B cell (primary cell): ENCODE measurements at regions not wholly inside any gene's neighbourhood (a gene's known extent, or its start where the extent isn't known, plus 50 kb on each side); places are given as distances from the start of the nearest gene placed in this dataset.

Experiments
- ATAC-seq: fragments of 200-7000 bp; cut with Tn5 transposase; one replicate; pipeline ENCODE4 v1.10.0; 2021; ENCODE audit warnings: low read depth, mild to moderate bottlenecking, moderate number of reproducible peaks, moderate library complexity
- CTCF ChIA-PET: fragments of 350-600 bp; sonication (Branson Sonifier 250); formaldehyde crosslinking; loops from one replicate; lab custom pipeline; 2021; ENCODE audit warnings: antibody characterized with exemption, inconsistent platforms; lab: Charles Lee
- POLR2A ChIA-PET: fragments of 350-600 bp; sonication (Branson Sonifier 250); formaldehyde crosslinking; loops from one replicate; lab custom pipeline; 2021; ENCODE audit warnings: antibody characterized with exemption; lab: Charles Lee
- DNase-seq: peaks from one replicate; pipeline ENCODE4 v3.0.0; 2013
- H2AFZ ChIP-seq: 2 replicates; pipeline ENCODE4 v1.6.1; 2012; ENCODE audit warnings: mild to moderate bottlenecking, low read depth, low read length; ENCODE audit not compliant: insufficient read depth, poor library complexity, severe bottlenecking
- H3K27ac ChIP-seq, 2 donors: 1 replicate in 1 of 2; 2 replicates in 1 of 2; pipeline ENCODE4 v1.5.1; 2012 to 2013; ENCODE audit warnings: low read length in 2 of 2, mild to moderate bottlenecking in 2 of 2, moderate library complexity in 1 of 2
- H3K27me3 ChIP-seq, 4 experiments: fragments of 200-600 bp in 1 of 4; sonication (generic) in 1 of 4; replicated peaks in 1 of 4; 1 replicate in 2 of 4; 2 replicates in 2 of 4; pipeline versions ENCODE4 v1.6.1 to v1.7.0; 2013 to 2016; ENCODE audit warnings: low read length in 3 of 4, mild to moderate bottlenecking in 2 of 4, mixed read lengths in 1 of 4, moderate library complexity in 1 of 4; ENCODE audit not compliant: insufficient read depth in 4 of 4, control insufficient read depth in 3 of 4; ENCODE audit errors: control extremely low read depth in 1 of 4
- H3K36me3 ChIP-seq, 2 experiments: replicated peaks in 1 of 2; 1 replicate in 1 of 2; 2 replicates in 1 of 2; pipeline versions ENCODE4 v1.6.1 to v1.7.1; 2013; ENCODE audit warnings: low read length in 1 of 2; ENCODE audit not compliant: insufficient read depth in 2 of 2, control insufficient read depth in 1 of 2; ENCODE audit errors: control extremely low read depth in 1 of 2, extremely low read depth in 1 of 2
- H3K4me1 ChIP-seq, 2 donors: fragments of 200-600 bp in 1 of 2; sonication (generic) in 1 of 2; 1 replicate in 1 of 2; 2 replicates in 1 of 2; pipeline versions ENCODE4 v1.5.1 to v1.6.1; 2013 to 2017; ENCODE audit warnings: low read length in 2 of 2; ENCODE audit not compliant: control insufficient read depth in 2 of 2, insufficient read depth in 2 of 2
- H3K4me2 ChIP-seq: replicated peaks from 2 replicates; pipeline ENCODE3; 2012; ENCODE audit warnings: mild to moderate bottlenecking, low read depth, low read length; ENCODE audit not compliant: poor library complexity, severe bottlenecking
- H3K4me3 ChIP-seq, 5 experiments: fragments of 200-600 bp in 1 of 5; sonication (generic) in 1 of 5; 1 replicate in 3 of 5; 2 replicates in 2 of 5; pipeline versions ENCODE4 v1.5.1 to v1.7.0; 2011 to 2016; ENCODE audit warnings: low read length in 4 of 5, mild to moderate bottlenecking in 4 of 5, low read depth in 2 of 5, control low read depth in 1 of 5, moderate library complexity in 1 of 5; ENCODE audit not compliant: insufficient read depth in 1 of 5; ENCODE audit errors: control extremely low read depth in 1 of 5, extremely low read depth in 1 of 5
- H3K79me2 ChIP-seq: fragments of 200-600 bp; sonication (generic); one replicate; pipeline ENCODE4 v1.6.0; 2016; ENCODE audit warnings: low read length; ENCODE audit not compliant: control insufficient read depth, insufficient read depth
- H3K9ac ChIP-seq: fragments of 200-600 bp; sonication (generic); 2 replicates; pipeline ENCODE4 v1.6.1; 2017; ENCODE audit warnings: mild to moderate bottlenecking, low read length, moderate library complexity
- H3K9me3 ChIP-seq, 3 donors: one replicate each; pipeline versions ENCODE4 v1.6.1 to v1.7.1; 2013; ENCODE audit warnings: low read length in 2 of 3; ENCODE audit not compliant: control insufficient read depth in 2 of 3, insufficient read depth in 1 of 3; ENCODE audit errors: control extremely low read depth in 1 of 3
- H4K20me1 ChIP-seq: 2 replicates; pipeline ENCODE4 v1.6.0; 2012; ENCODE audit warnings: mild to moderate bottlenecking, low read length; ENCODE audit not compliant: insufficient read depth, control insufficient read depth, poor library complexity, severe bottlenecking
- H3K27ac Mint-ChIP-seq: one replicate; pipeline ENCODE4 v1.8.0; 2021; ENCODE audit warnings: mixed read lengths
- H3K27me3 Mint-ChIP-seq: one replicate; pipeline ENCODE4 v1.8.0; 2021; ENCODE audit warnings: mixed read lengths
- H3K4me1 Mint-ChIP-seq: one replicate; pipeline ENCODE4 v1.8.0; 2021; ENCODE audit warnings: mixed read lengths
- H3K4me3 Mint-ChIP-seq: one replicate; pipeline ENCODE4 v1.8.0; 2021; ENCODE audit warnings: mixed read lengths
- H3K9me3 Mint-ChIP-seq: one replicate; pipeline ENCODE4 v1.8.0; 2022; ENCODE audit warnings: mixed read lengths; ENCODE audit not compliant: insufficient read depth
- EZH2 ChIP-seq: IDR thresholded peaks from 2 replicates; pipeline ENCODE4 v1.6.1; 2012; ENCODE audit warnings: borderline replicate concordance, low read depth, mild to moderate bottlenecking, moderate library complexity, low read length; ENCODE audit not compliant: insufficient read depth, poor library complexity, severe bottlenecking
- WGBS: methylation state at CpG from one replicate; pipeline ENCODE4 v1.1.5; 2013; ENCODE audit warnings: missing lambda C conversion rate; ENCODE audit not compliant: insufficient coverage; 5-methylcytosine and 5-hydroxymethylcytosine counted together
- intact Hi-C: fragments of 100-400 bp; cut with micrococcal nuclease; formaldehyde crosslinking; loops from one replicate; pipeline ENCODE4 v1.10.0; 2022
- TF ChIP-seq, protein P1 (sequence below): fragments of 200-600 bp; IDR thresholded peaks from one replicate; pipeline ENCODE4 v1.8.0; 2022; ENCODE audit warnings: antibody characterized with exemption, mild to moderate bottlenecking

- no peak overlapping the region for H2AFZ ChIP-seq
- ChIA-PET CTCF (no interaction called here), POLR2A (no interaction called here)
- Mint-ChIP-seq H3K9me3 (no peaks in the 10 kb centered on the region), H3K4me1 (no peaks in the 10 kb centered on the region), H3K27ac (no peak overlapping the region), H3K27me3 (peaks cover 22% of the 10 kb centered on the region), H3K4me3 (no peak overlapping the region)
- no peak for TF ChIP-seq EZH2
- TF ChIP-seq, protein P1, sequence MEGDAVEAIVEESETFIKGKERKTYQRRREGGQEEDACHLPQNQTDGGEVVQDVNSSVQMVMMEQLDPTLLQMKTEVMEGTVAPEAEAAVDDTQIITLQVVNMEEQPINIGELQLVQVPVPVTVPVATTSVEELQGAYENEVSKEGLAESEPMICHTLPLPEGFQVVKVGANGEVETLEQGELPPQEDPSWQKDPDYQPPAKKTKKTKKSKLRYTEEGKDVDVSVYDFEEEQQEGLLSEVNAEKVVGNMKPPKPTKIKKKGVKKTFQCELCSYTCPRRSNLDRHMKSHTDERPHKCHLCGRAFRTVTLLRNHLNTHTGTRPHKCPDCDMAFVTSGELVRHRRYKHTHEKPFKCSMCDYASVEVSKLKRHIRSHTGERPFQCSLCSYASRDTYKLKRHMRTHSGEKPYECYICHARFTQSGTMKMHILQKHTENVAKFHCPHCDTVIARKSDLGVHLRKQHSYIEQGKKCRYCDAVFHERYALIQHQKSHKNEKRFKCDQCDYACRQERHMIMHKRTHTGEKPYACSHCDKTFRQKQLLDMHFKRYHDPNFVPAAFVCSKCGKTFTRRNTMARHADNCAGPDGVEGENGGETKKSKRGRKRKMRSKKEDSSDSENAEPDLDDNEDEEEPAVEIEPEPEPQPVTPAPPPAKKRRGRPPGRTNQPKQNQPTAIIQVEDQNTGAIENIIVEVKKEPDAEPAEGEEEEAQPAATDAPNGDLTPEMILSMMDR: no peak
- H3K4me3 ChIP-seq: no peak overlapping the region
- no peaks in the 10 kb centered on the region for H3K36me3 ChIP-seq
- DNase-seq (no peak), ATAC-seq (no peak)
- intact Hi-C loops: no loop called here
- no peaks in the 10 kb centered on the region for H3K9me3 ChIP-seq
- WGBS: 75% methylated on average over 4 of the region's 8 CpGs
- no peaks in the 10 kb centered on the region for H3K4me1 ChIP-seq
- no peak overlapping the region for H3K4me2 ChIP-seq
- H3K27ac ChIP-seq: no peak overlapping the region
- no peaks in the 10 kb centered on the region for H3K27me3 ChIP-seq
- H3K79me2 ChIP-seq: no peaks in the 10 kb centered on the region
- no peak overlapping the region for H3K9ac ChIP-seq
- H4K20me1 ChIP-seq: no peaks in the 10 kb centered on the region
Observed at GRCh38 chr6:1230689-1231605, 81.0 kb upstream of the FOXQ1 start.

GRCh38 chr6:1230281-1230680 is 81.6 kb upstream of the FOXQ1 start:
- no peak overlapping the region for H2AFZ ChIP-seq
- H3K27ac ChIP-seq: no peak overlapping the region
- no peaks in the 10 kb centered on the region for H3K9me3 Mint-ChIP-seq
- H3K27me3 ChIP-seq: no peaks in the 10 kb centered on the region
- H3K9ac ChIP-seq: no peak overlapping the region
- ChIA-PET POLR2A (no interaction called here), CTCF (no interaction called here)
- H3K4me3 Mint-ChIP-seq: no peak overlapping the region
- no peaks in the 10 kb centered on the region for H4K20me1 ChIP-seq
- DNase-seq (no peak), ATAC-seq (no peak)
- H3K4me1 Mint-ChIP-seq: no peaks in the 10 kb centered on the region
- H3K36me3 ChIP-seq: no peaks in the 10 kb centered on the region
- H3K4me2 ChIP-seq: no peak overlapping the region
- H3K4me3 ChIP-seq: no peak overlapping the region
- intact Hi-C loops: no loop called here
- H3K27me3 Mint-ChIP-seq: peaks cover 23% of the 10 kb centered on the region
- no peaks in the 10 kb centered on the region for H3K4me1 ChIP-seq
- no peaks in the 10 kb centered on the region for H3K9me3 ChIP-seq
- no peak for TF ChIP-seq EZH2
- TF ChIP-seq, protein P1: no peak
- whole genome bisulfite sequencing: 88% methylated on average over 4 of the region's 6 CpGs
- H3K27ac Mint-ChIP-seq: no peak overlapping the region
- H3K79me2 ChIP-seq: no peaks in the 10 kb centered on the region
